PC-3 (cell line): ENCODE measurements at regions not wholly inside any gene's neighbourhood (a gene's known extent, or its start where the extent isn't known, plus 50 kb on each side); places are given as distances from the start of the nearest gene placed in this dataset.

Experiments used
- ATAC-seq: fragments of 200-7000 bp; cut with Tn5 transposase; 2 replicates; pipeline ENCODE4 v1.9.1; 2020; ENCODE audit warnings: mild to moderate bottlenecking, moderate library complexity
- BruUV-seq: library from RNA; stranded (reverse); fragments of 400-500 nt; replicated peaks from 2 replicates; lab custom pipeline; 2021; lab: Mats Ljungman, UMichigan
- CTCF ChIA-PET: fragments of 300-600 bp; sonication (Branson Sonifier 250); formaldehyde crosslinking; loops from one replicate; lab custom pipeline; 2022; ENCODE audit warnings: antibody characterized with exemption; lab: Charles Lee
- POLR2A ChIA-PET: fragments of 300-600 bp; sonication (Branson Sonifier 250); formaldehyde crosslinking; loops from one replicate; lab custom pipeline; 2022; ENCODE audit warnings: antibody characterized with exemption; ENCODE audit not compliant: unreplicated experiment; lab: Charles Lee
- DNase-seq: peaks from one replicate; pipeline ENCODE4 v3.0.0-alpha.2; 2015
- H2AFZ ChIP-seq: fragments of 300-600 bp; sonication (generic); 2 replicates; pipeline ENCODE4 v1.6.0; 2016; ENCODE audit warnings: antibody characterized with exemption, low read length
- H3F3A ChIP-seq: fragments of 300-600 bp; sonication (generic); one replicate; pipeline ENCODE4 v1.6.0; 2017; ENCODE audit warnings: antibody characterized with exemption, low read length, control low read depth, mild to moderate bottlenecking; ENCODE audit not compliant: unreplicated experiment
- H3K27ac ChIP-seq: fragments of 300-600 bp; sonication (generic); 2 replicates; pipeline ENCODE4 v1.5.1; 2016; ENCODE audit warnings: mild to moderate bottlenecking, low read length
- H3K27me3 ChIP-seq: fragments of 300-600 bp; sonication (generic); 2 replicates; pipeline ENCODE4 v1.6.1; 2016; ENCODE audit warnings: low read length, mixed read lengths
- H3K36me3 ChIP-seq: fragments of 300-600 bp; sonication (generic); 2 replicates; pipeline ENCODE4 v1.6.1; 2016; ENCODE audit warnings: low read depth, mixed run types, low read length, mixed read lengths
- H3K4me1 ChIP-seq: fragments of 300-600 bp; sonication (generic); 2 replicates; pipeline ENCODE4 v1.5.1; 2016; ENCODE audit warnings: low read length; ENCODE audit not compliant: insufficient read depth
- H3K4me2 ChIP-seq: fragments of 300-600 bp; sonication (generic); 2 replicates; pipeline ENCODE4 v1.6.0; 2016; ENCODE audit warnings: low read length
- H3K4me3 ChIP-seq: fragments of 300-600 bp; sonication (generic); 2 replicates; pipeline ENCODE4 v1.5.1; 2016; ENCODE audit warnings: mild to moderate bottlenecking, low read length, mixed read lengths
- H3K79me2 ChIP-seq: fragments of 300-600 bp; sonication (generic); 2 replicates; pipeline ENCODE4 v1.6.1; 2017; ENCODE audit warnings: low read length, mixed read lengths
- H3K9ac ChIP-seq: fragments of 300-600 bp; sonication (generic); 2 replicates; pipeline ENCODE4 v1.6.0; 2016; ENCODE audit warnings: mild to moderate bottlenecking, low read length
- H3K9me2 ChIP-seq: fragments of 300-600 bp; sonication (generic); replicated peaks from 2 replicates; pipeline ENCODE4 v1.6.1; 2016; ENCODE audit warnings: mixed run types, low read length, mixed read lengths
- H3K9me3 ChIP-seq: fragments of 300-600 bp; sonication (generic); 2 replicates; pipeline ENCODE4 v1.6.1; 2016; ENCODE audit warnings: low read length, mixed read lengths
- H4K20me1 ChIP-seq: fragments of 300-600 bp; sonication (generic); 2 replicates; pipeline ENCODE4 v1.6.1; 2016; ENCODE audit warnings: low read length, mixed read lengths
- CTCF ChIP-seq: fragments of 300-600 bp; sonication (generic); conservative IDR thresholded peaks from 2 replicates; pipeline ENCODE4 v1.5.1; 2017; ENCODE audit warnings: antibody characterized with exemption, low read depth, mild to moderate bottlenecking, low read length
- EZH2 ChIP-seq: fragments of 300-600 bp; sonication (generic); IDR thresholded peaks from one replicate; pipeline ENCODE4 v1.6.1; 2017; ENCODE audit warnings: antibody characterized with exemption, mild to moderate bottlenecking, low read length; ENCODE audit not compliant: unreplicated experiment
- EZH2phosphoT487 ChIP-seq: fragments of 300-600 bp; sonication (generic); IDR thresholded peaks from 2 replicates; pipeline ENCODE4 v1.6.1; 2018; ENCODE audit warnings: mild to moderate bottlenecking, antibody characterized with exemption, low read length, borderline replicate concordance
- intact Hi-C: fragments of 100-400 bp; cut with micrococcal nuclease; formaldehyde crosslinking; loops from 2 replicates; pipeline ENCODE4 v1.9.0; 2023

GRCh38 chr14:34335968-34336367 lies 126.1 kb downstream of the SPTSSA start:
- TF ChIP-seq CTCF (no peak), EZH2phosphoT487 (no peak), EZH2 (no peak)
- ChIA-PET POLR2A (no interaction called here), CTCF (no interaction called here)
- H2AFZ ChIP-seq = no peak overlapping the region
- intact Hi-C loops = no loop called here
- no peaks in the 10 kb centered on the region for H4K20me1 ChIP-seq
- ATAC-seq (no peak), DNase-seq (no peak)
- H3K4me3 ChIP-seq = no peak overlapping the region
- H3K4me1 ChIP-seq = peaks cover 26% of the 10 kb centered on the region
- no peak overlapping the region for H3K27ac ChIP-seq
- no peaks in the 10 kb centered on the region for H3K36me3 ChIP-seq
- H3K79me2 ChIP-seq = no peaks in the 10 kb centered on the region
- H3K9ac ChIP-seq = no peak overlapping the region
- no peaks in the 10 kb centered on the region for H3K9me3 ChIP-seq
- H3F3A ChIP-seq = no peaks in the 10 kb centered on the region
- H3K4me2 ChIP-seq = no peak overlapping the region
- BruUV-seq = no TSS peak
- no peaks in the 10 kb centered on the region for H3K27me3 ChIP-seq
- H3K9me2 ChIP-seq = no peaks in the 10 kb centered on the region

GRCh38 chr14:34334329-34334728 lies 127.7 kb downstream of the SPTSSA start:
- no peaks in the 10 kb centered on the region for H3K9me3 ChIP-seq
- intact Hi-C loops = loop anchor here (5.0 kb wide), 2 partner anchors 103 to 128 kb away; partner anchors contain the start of gene SPTSSA
- no peaks in the 10 kb centered on the region for H3K27me3 ChIP-seq
- H3K27ac ChIP-seq = no peak overlapping the region
- H3K36me3 ChIP-seq = no peaks in the 10 kb centered on the region
- ChIA-PET CTCF (no interaction called here), POLR2A (no interaction called here)
- ATAC-seq (no peak), DNase-seq (no peak)
- TF ChIP-seq EZH2phosphoT487 (no peak), CTCF (no peak)
- H2AFZ ChIP-seq = no peak overlapping the region
- H3K9ac ChIP-seq = no peak overlapping the region
- H3K4me3 ChIP-seq = no peak overlapping the region
- H3K4me1 ChIP-seq = peaks cover 21% of the 10 kb centered on the region
- H3K4me2 ChIP-seq = no peak overlapping the region
- no TSS peak for BruUV-seq
- H3K79me2 ChIP-seq = no peaks in the 10 kb centered on the region
- no peaks in the 10 kb centered on the region for H3F3A ChIP-seq
- no peaks in the 10 kb centered on the region for H3K9me2 ChIP-seq
- H4K20me1 ChIP-seq = no peaks in the 10 kb centered on the region
